GM23248 (cell line): ENCODE measurements at regions not wholly inside any gene's neighbourhood (a gene's known extent, or its start where the extent isn't known, plus 50 kb on each side); places are given as distances from the start of the nearest gene placed in this dataset.

ENCODE experiments used
- EZH2 ChIP-seq: fragments of 200-600 bp; sonication (generic); IDR thresholded peaks from 2 replicates; pipeline ENCODE4 v1.6.1; 2018; ENCODE audit warnings: antibody characterized with exemption, mild to moderate bottlenecking; ENCODE audit not compliant: insufficient read depth, poor library complexity, severe bottlenecking
- EZH2phosphoT487 ChIP-seq: fragments of 200-600 bp; sonication (generic); IDR thresholded peaks from 2 replicates; pipeline ENCODE4 v1.6.1; 2018; ENCODE audit warnings: antibody characterized with exemption, moderate library complexity, mild to moderate bottlenecking, low read depth; ENCODE audit not compliant: insufficient read depth

DNA sequence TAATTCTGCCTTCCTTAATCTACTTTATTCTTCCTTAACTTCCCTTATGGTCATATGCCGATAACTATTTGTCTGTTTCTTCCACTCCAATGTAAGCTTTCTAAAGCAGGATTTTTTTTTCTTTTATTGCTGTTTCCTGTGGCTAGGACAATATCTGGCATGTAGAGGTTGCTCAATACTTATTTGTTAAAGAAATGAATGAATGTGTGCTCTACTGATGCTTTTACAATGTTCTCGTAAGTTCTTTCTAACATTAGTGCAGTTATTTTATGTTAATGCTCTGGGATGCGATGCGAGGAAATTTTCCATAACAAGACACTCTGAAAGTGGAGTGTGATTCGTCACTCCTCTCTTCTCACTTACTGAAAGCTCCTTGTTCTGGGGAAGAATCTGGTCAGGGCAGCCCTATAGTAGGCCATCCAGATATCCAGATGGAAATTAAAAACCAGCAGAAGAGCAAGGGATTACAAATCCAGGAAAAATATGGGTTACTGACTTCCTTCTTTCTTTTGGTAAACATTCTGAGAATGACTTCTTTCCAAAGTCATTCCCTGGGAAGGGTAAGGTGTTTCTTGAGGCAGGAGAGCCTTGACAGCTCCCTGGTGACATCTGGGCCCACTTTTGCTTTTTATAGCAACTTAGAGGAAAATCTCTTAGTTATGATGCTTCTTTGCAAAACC lies 420.4 kb downstream of the PDCD6IP start:
- TF ChIP-seq EZH2 (no peak), EZH2phosphoT487 (no peak)
